ENCODE measurements at regions not wholly inside any gene's neighbourhood (a gene's known extent, or its start where the extent isn't known, plus 50 kb on each side); places are given as distances from the start of the nearest gene placed in this dataset.

DNA sequence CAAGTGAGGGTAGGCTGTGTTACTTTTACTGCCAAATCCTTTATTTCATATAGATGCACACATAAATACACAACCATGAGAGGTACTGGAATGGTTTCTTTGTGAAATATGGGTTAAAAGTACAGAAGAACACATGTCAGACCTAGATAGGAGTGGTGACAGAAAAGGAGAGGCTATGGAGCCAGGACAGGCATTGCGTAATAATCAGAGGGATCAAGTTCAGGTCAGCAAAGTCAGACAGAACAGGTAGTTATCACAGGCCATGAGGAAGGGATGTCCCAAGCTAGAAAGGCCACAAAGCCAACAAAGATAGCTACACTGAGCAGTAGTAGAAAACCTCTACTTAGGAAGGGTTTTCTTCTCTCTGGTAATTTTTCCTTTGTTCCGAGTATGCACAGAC is 272.6 kb downstream of the KCNN2 start:
- TF ChIP-seq, protein P1, sequence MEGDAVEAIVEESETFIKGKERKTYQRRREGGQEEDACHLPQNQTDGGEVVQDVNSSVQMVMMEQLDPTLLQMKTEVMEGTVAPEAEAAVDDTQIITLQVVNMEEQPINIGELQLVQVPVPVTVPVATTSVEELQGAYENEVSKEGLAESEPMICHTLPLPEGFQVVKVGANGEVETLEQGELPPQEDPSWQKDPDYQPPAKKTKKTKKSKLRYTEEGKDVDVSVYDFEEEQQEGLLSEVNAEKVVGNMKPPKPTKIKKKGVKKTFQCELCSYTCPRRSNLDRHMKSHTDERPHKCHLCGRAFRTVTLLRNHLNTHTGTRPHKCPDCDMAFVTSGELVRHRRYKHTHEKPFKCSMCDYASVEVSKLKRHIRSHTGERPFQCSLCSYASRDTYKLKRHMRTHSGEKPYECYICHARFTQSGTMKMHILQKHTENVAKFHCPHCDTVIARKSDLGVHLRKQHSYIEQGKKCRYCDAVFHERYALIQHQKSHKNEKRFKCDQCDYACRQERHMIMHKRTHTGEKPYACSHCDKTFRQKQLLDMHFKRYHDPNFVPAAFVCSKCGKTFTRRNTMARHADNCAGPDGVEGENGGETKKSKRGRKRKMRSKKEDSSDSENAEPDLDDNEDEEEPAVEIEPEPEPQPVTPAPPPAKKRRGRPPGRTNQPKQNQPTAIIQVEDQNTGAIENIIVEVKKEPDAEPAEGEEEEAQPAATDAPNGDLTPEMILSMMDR (IDR thresholded peaks at IDR 0.05) = no peak
- TF ChIP-seq POLR2A (IDR thresholded peaks at IDR 0.05) = no peak
